Natural killer cell (primary cell): ENCODE measurements at regions not wholly inside any gene's neighbourhood (a gene's known extent, or its start where the extent isn't known, plus 50 kb on each side); places are given as distances from the start of the nearest gene placed in this dataset.

Source experiments
- ATAC-seq, 3 donors: fragments of 150-1000 bp in 2 of 3; fragments of 200-7000 bp in 1 of 3; cut with Tn5 transposase; 1 replicate in 1 of 3; 2 replicates in 2 of 3; pipeline ENCODE4 v1.10.0; 2021; ENCODE audit warnings: mild to moderate bottlenecking in 2 of 3, moderate library complexity in 2 of 3
- DNase-seq, 2 donors: peaks; one replicate each; pipeline versions ENCODE4 v3.0.0 to v3.0.0-alpha.2; 2013 to 2021; ENCODE audit warnings: mixed read lengths in 1 of 2
- H3K27ac ChIP-seq: one replicate; pipeline ENCODE4 v1.5.1; 2013; ENCODE audit warnings: mild to moderate bottlenecking, low read length
- H3K27me3 ChIP-seq: one replicate; pipeline ENCODE4 v1.6.1; 2013; ENCODE audit warnings: low read length; ENCODE audit not compliant: control insufficient read depth, insufficient read depth
- H3K36me3 ChIP-seq: one replicate; pipeline ENCODE4 v1.6.1; 2013; ENCODE audit warnings: low read length; ENCODE audit not compliant: control insufficient read depth, insufficient read depth
- H3K4me1 ChIP-seq: one replicate; pipeline ENCODE4 v1.6.1; 2013; ENCODE audit warnings: low read length; ENCODE audit not compliant: control insufficient read depth, insufficient read depth
- H3K4me3 ChIP-seq: one replicate; pipeline ENCODE4 v1.5.1; 2013; ENCODE audit warnings: low read length
- H3K9me3 ChIP-seq: one replicate; pipeline ENCODE4 v1.6.1; 2013; ENCODE audit warnings: low read length; ENCODE audit not compliant: control insufficient read depth, insufficient read depth
- H3K27ac Mint-ChIP-seq, 2 donors: one replicate each; pipeline ENCODE4 v1.8.0; 2022; ENCODE audit warnings: mild to moderate bottlenecking in 2 of 2, mixed read lengths in 2 of 2, moderate library complexity in 1 of 2
- H3K27me3 Mint-ChIP-seq, 2 donors: one replicate each; pipeline ENCODE4 v1.8.0; 2022; ENCODE audit warnings: low read depth in 2 of 2, mixed read lengths in 2 of 2
- H3K36me3 Mint-ChIP-seq: one replicate; pipeline ENCODE4 v1.8.0; 2022; ENCODE audit warnings: mixed read lengths
- H3K4me1 Mint-ChIP-seq, 2 donors: one replicate each; pipeline ENCODE4 v1.8.0; 2022; ENCODE audit warnings: mixed read lengths in 2 of 2
- H3K4me3 Mint-ChIP-seq: one replicate; pipeline ENCODE4 v1.8.0; 2022; ENCODE audit warnings: mild to moderate bottlenecking, moderate library complexity, mixed read lengths
- H3K9me3 Mint-ChIP-seq, 2 donors: one replicate each; pipeline ENCODE4 v1.8.0; 2022; ENCODE audit warnings: mixed read lengths in 2 of 2
- CTCF ChIP-seq: fragments of 200-600 bp; IDR thresholded peaks from one replicate; pipeline ENCODE4 v1.8.0; 2022; ENCODE audit warnings: antibody characterized with exemption
- WGBS: methylation state at CpG from one replicate; pipeline ENCODE4 v1.1.7; 2013; ENCODE audit warnings: missing lambda C conversion rate; ENCODE audit not compliant: insufficient coverage; 5-methylcytosine and 5-hydroxymethylcytosine counted together
- intact Hi-C: fragments of 100-400 bp; cut with micrococcal nuclease; formaldehyde crosslinking; loops from one replicate; pipeline ENCODE4 v1.14.2; 2022

- no peak overlapping the region for H3K27ac ChIP-seq
- WGBS: 69% methylated on average over 10 of the region's 10 CpGs
- H3K9me3 ChIP-seq: no peaks in the 10 kb centered on the region
- intact Hi-C loops: no loop called here
- Mint-ChIP-seq H3K27ac (no peak overlapping the region), H3K9me3 (no peaks in the 10 kb centered on the region), H3K27me3 (peaks cover 0 to 3% of the 10 kb centered on the region in 2 donors), H3K4me3 (no peak overlapping the region), H3K36me3 (no peaks in the 10 kb centered on the region), H3K4me1 (no peaks in the 10 kb centered on the region)
- H3K36me3 ChIP-seq: no peaks in the 10 kb centered on the region
- no peak for TF ChIP-seq CTCF
- no peaks in the 10 kb centered on the region for H3K27me3 ChIP-seq
- no peaks in the 10 kb centered on the region for H3K4me1 ChIP-seq
- no peak overlapping the region for H3K4me3 ChIP-seq
- ATAC-seq (no peak), DNase-seq (no peak)
Observed at GRCh38 chr6:21393441-21394165, 199.9 kb upstream of the SOX4 start.

- WGBS: 23% methylated on average over 2 of the region's 2 CpGs
Observed at GRCh38 chr6:21395121-21395520, 198.4 kb upstream of the SOX4 start.

GRCh38 chr6:21396313-21396712 is 197.2 kb upstream of the SOX4 start:
- intact Hi-C loops: no loop called here
- ATAC-seq: no peak

More at GRCh38 chr6:21395121-21395520, 198.4 kb upstream of the SOX4 start:
- H3K9me3 ChIP-seq: no peaks in the 10 kb centered on the region
- H3K4me1 ChIP-seq: no peaks in the 10 kb centered on the region
- Mint-ChIP-seq H3K27ac (no peak overlapping the region), H3K27me3 (peaks cover 0 to 5% of the 10 kb centered on the region in 2 donors), H3K36me3 (no peaks in the 10 kb centered on the region), H3K9me3 (no peaks in the 10 kb centered on the region), H3K4me1 (no peaks in the 10 kb centered on the region), H3K4me3 (no peak overlapping the region)
- no peak overlapping the region for H3K27ac ChIP-seq
- DNase-seq (no peak), ATAC-seq (no peak)
- H3K4me3 ChIP-seq: no peak overlapping the region
- no peak for TF ChIP-seq CTCF
- intact Hi-C loops: no loop called here
- no peaks in the 10 kb centered on the region for H3K36me3 ChIP-seq
- H3K27me3 ChIP-seq: no peaks in the 10 kb centered on the region

More at GRCh38 chr6:21396313-21396712, 197.2 kb upstream of the SOX4 start:
- no peak overlapping the region for H3K27ac ChIP-seq
- H3K36me3 ChIP-seq: no peaks in the 10 kb centered on the region
- DNase-seq: no peak
- Mint-ChIP-seq H3K27ac (no peak overlapping the region), H3K36me3 (no peaks in the 10 kb centered on the region), H3K27me3 (peaks cover 0 to 5% of the 10 kb centered on the region in 2 donors), H3K9me3 (no peaks in the 10 kb centered on the region), H3K4me1 (no peaks in the 10 kb centered on the region), H3K4me3 (no peak overlapping the region)
- H3K4me3 ChIP-seq: no peak overlapping the region
- H3K9me3 ChIP-seq: no peaks in the 10 kb centered on the region
- no peaks in the 10 kb centered on the region for H3K27me3 ChIP-seq
- no peaks in the 10 kb centered on the region for H3K4me1 ChIP-seq
- TF ChIP-seq CTCF: no peak
